H1 (cell line): ENCODE measurements at regions not wholly inside any gene's neighbourhood (a gene's known extent, or its start where the extent isn't known, plus 50 kb on each side); places are given as distances from the start of the nearest gene placed in this dataset.

Experiments used
- CTCF ChIA-PET: fragments of 300-600 bp; sonication (Branson Sonifier 250); formaldehyde crosslinking; loops from one replicate; lab custom pipeline; 2021; ENCODE audit not compliant: partially characterized antibody; lab: Charles Lee
- POLR2A ChIA-PET: fragments of 300-600 bp; sonication (Branson Sonifier 250); formaldehyde crosslinking; loops from one replicate; lab custom pipeline; 2021; ENCODE audit warnings: inconsistent platforms; ENCODE audit not compliant: partially characterized antibody; lab: Charles Lee
- DNase-seq, 2 experiments: peaks; one replicate each; pipeline versions ENCODE4 v3.0.0 to v3.0.0-alpha.2; 2010 to 2022; ENCODE audit warnings: low spot score in 2 of 2, low read depth in 1 of 2, mixed read lengths in 1 of 2
- FAIRE-seq: peaks from 2 replicates; lab custom pipeline; 2011; peaks lifted over from hg19 to GRCh38; lab: Jason Lieb, UNC
- H2AFZ ChIP-seq: 2 replicates; pipeline ENCODE4 v1.8.1; 2012; ENCODE audit warnings: low read length, inconsistent platforms
- H2AK5ac ChIP-seq: 2 replicates; pipeline ENCODE4 v1.6.1; 2013; ENCODE audit warnings: low read depth, low read length
- H2BK120ac ChIP-seq: replicated peaks from 2 replicates; pipeline ENCODE3; 2013; ENCODE audit warnings: low read depth, low read length, inconsistent platforms
- H2BK12ac ChIP-seq: 2 replicates; pipeline ENCODE4 v1.6.1; 2013; ENCODE audit warnings: low read depth, low read length
- H2BK15ac ChIP-seq: 2 replicates; pipeline ENCODE4 v1.6.1; 2013; ENCODE audit warnings: low read length
- H2BK20ac ChIP-seq: 2 replicates; pipeline ENCODE4 v1.6.1; 2013; ENCODE audit warnings: low read length
- H2BK5ac ChIP-seq: 2 replicates; pipeline ENCODE4 v1.6.1; 2013; ENCODE audit warnings: low read depth, low read length
- H3K14ac ChIP-seq: 2 replicates; pipeline ENCODE4 v1.6.1; 2013; ENCODE audit warnings: inconsistent platforms; ENCODE audit not compliant: insufficient read length
- H3K18ac ChIP-seq: 2 replicates; pipeline ENCODE4 v1.6.1; 2013; ENCODE audit warnings: low read length; ENCODE audit errors: extremely low read depth
- H3K23ac ChIP-seq: 2 replicates; pipeline ENCODE4 v1.6.1; 2013; ENCODE audit warnings: inconsistent platforms; ENCODE audit not compliant: insufficient read length
- H3K23me2 ChIP-seq: 2 replicates; pipeline ENCODE4 v1.6.1; 2013; ENCODE audit warnings: low read depth, low read length
- H3K27ac ChIP-seq: 2 replicates; pipeline ENCODE4 v1.6.1; 2011; ENCODE audit warnings: low read depth, low read length, inconsistent platforms
- H3K27me3 ChIP-seq, 4 experiments: replicated peaks in 1 of 4; 1 replicate in 1 of 4; 2 replicates in 3 of 4; pipeline versions ENCODE4 v1.6.1 to v1.8.1; 2011 to 2013; ENCODE audit warnings: low read length in 3 of 4, mild to moderate bottlenecking in 3 of 4, inconsistent platforms in 2 of 4, mixed read lengths in 2 of 4, moderate library complexity in 1 of 4; ENCODE audit not compliant: control insufficient read depth in 3 of 4, insufficient read depth in 3 of 4; ENCODE audit errors: extremely low read depth in 1 of 4
- H3K36me3 ChIP-seq, 4 experiments: 2 replicates each; pipeline versions ENCODE4 v1.6.1 to v1.8.1; 2011 to 2013; ENCODE audit warnings: mild to moderate bottlenecking in 4 of 4, low read length in 3 of 4, moderate library complexity in 2 of 4, control low read depth in 1 of 4, inconsistent platforms in 1 of 4; ENCODE audit not compliant: insufficient read depth in 4 of 4, control insufficient read depth in 2 of 4
- H3K4ac ChIP-seq: replicated peaks from 2 replicates; pipeline ENCODE3; 2013; ENCODE audit warnings: low read length, low read depth, mixed read lengths, inconsistent platforms; ENCODE audit not compliant: insufficient read length
- H3K4me1 ChIP-seq, 4 experiments: replicated peaks in 1 of 4; 1 replicate in 1 of 4; 2 replicates in 3 of 4; pipeline versions ENCODE4 v1.6.1 to v1.8.1; 2011 to 2013; ENCODE audit warnings: low read length in 3 of 4, inconsistent platforms in 2 of 4, mixed read lengths in 1 of 4; ENCODE audit not compliant: insufficient read depth in 4 of 4, control insufficient read depth in 3 of 4
- H3K4me2 ChIP-seq, 2 experiments: 2 replicates each; pipeline versions ENCODE4 v1.6.1 to v1.8.1; 2011 to 2013; ENCODE audit warnings: low read depth in 2 of 2, low read length in 2 of 2, control low read depth in 1 of 2, inconsistent platforms in 1 of 2, mild to moderate bottlenecking in 1 of 2; ENCODE audit not compliant: insufficient read depth in 1 of 2
- H3K4me3 ChIP-seq, 4 experiments: fragments of 200-600, 300-600 bp in 1 of 4; sonication (generic), shearing (Covaris generic), sonication (Bioruptor Twin) in 1 of 4; 2 replicates each; pipeline versions ENCODE4 v1.5.1 to v1.8.1; 2011 to 2016; ENCODE audit warnings: low read length in 4 of 4, low read depth in 3 of 4, control low read depth in 2 of 4, inconsistent platforms in 2 of 4, mild to moderate bottlenecking in 2 of 4, mixed read lengths in 1 of 4, moderate library complexity in 1 of 4; ENCODE audit not compliant: insufficient read depth in 2 of 4; ENCODE audit errors: extremely low read depth in 1 of 4
- H3K56ac ChIP-seq: replicated peaks from 2 replicates; pipeline ENCODE3; 2013; ENCODE audit warnings: low read depth, mild to moderate bottlenecking, mixed read lengths, low read length, inconsistent platforms; ENCODE audit not compliant: insufficient read length
- H3K79me1 ChIP-seq: 2 replicates; pipeline ENCODE4 v1.6.1; 2013; ENCODE audit warnings: low read depth, low read length, control low read depth
- H3K79me2 ChIP-seq, 2 experiments: 2 replicates each; pipeline versions ENCODE4 v1.6.1 to v1.8.1; 2012 to 2013; ENCODE audit warnings: low read length in 2 of 2, mild to moderate bottlenecking in 2 of 2, inconsistent platforms in 1 of 2; ENCODE audit not compliant: insufficient read depth in 2 of 2, control insufficient read depth in 1 of 2
- H3K9ac ChIP-seq, 4 experiments: replicated peaks in 1 of 4; 1 replicate in 1 of 4; 2 replicates in 3 of 4; pipeline versions ENCODE4 v1.6.1 to v1.8.1; 2011 to 2013; ENCODE audit warnings: low read depth in 3 of 4, low read length in 3 of 4, control low read depth in 2 of 4, mild to moderate bottlenecking in 2 of 4, moderate library complexity in 2 of 4, inconsistent platforms in 1 of 4; ENCODE audit errors: extremely low read depth in 1 of 4
- H3K9me3 ChIP-seq, 2 experiments: 2 replicates each; pipeline versions ENCODE4 v1.6.1 to v1.8.1; 2012 to 2013; ENCODE audit warnings: mild to moderate bottlenecking in 2 of 2, moderate library complexity in 2 of 2, control low read depth in 1 of 2, inconsistent platforms in 1 of 2, low read depth in 1 of 2, low read length in 1 of 2, mixed read lengths in 1 of 2; ENCODE audit not compliant: insufficient read depth in 2 of 2
- H4K20me1 ChIP-seq, 2 experiments: replicated peaks in 1 of 2; 2 replicates each; pipeline versions ENCODE3 to v1.8.1; 2011 to 2013; ENCODE audit warnings: inconsistent platforms in 2 of 2, low read length in 2 of 2, mild to moderate bottlenecking in 1 of 2; ENCODE audit not compliant: insufficient read depth in 2 of 2, control insufficient read depth in 1 of 2
- H4K5ac ChIP-seq: 2 replicates; pipeline ENCODE4 v1.6.1; 2013; ENCODE audit warnings: low read length, low read depth, mixed read lengths, inconsistent platforms; ENCODE audit not compliant: insufficient read length
- H4K8ac ChIP-seq: 2 replicates; pipeline ENCODE4 v1.8.0; 2013; ENCODE audit warnings: mild to moderate bottlenecking, moderate library complexity, low read length, inconsistent platforms; ENCODE audit not compliant: insufficient read depth; ENCODE audit errors: extremely low read depth
- H4K91ac ChIP-seq: replicated peaks from 2 replicates; pipeline ENCODE3; 2013; ENCODE audit warnings: low read length, mixed read lengths, inconsistent platforms; ENCODE audit not compliant: insufficient read length
- ATF2 ChIP-seq: IDR thresholded peaks from 2 replicates; pipeline ENCODE4 v1.6.1; 2012; ENCODE audit warnings: low read length, inconsistent platforms
- CEBPB ChIP-seq: IDR thresholded peaks from 2 replicates; pipeline ENCODE4 v1.6.1; 2012; ENCODE audit warnings: low read depth, low read length
- CHD2 ChIP-seq: IDR thresholded peaks from 2 replicates; pipeline ENCODE4 v1.6.1; 2012; ENCODE audit warnings: low read length, improper control_type of control experiment
- RAD21 ChIP-seq, 2 experiments: IDR thresholded peaks in 1 of 2; conservative IDR thresholded peaks in 1 of 2; 2 replicates each; pipeline ENCODE4 v1.6.1; 2011; ENCODE audit warnings: low read depth in 2 of 2, low read length in 2 of 2, improper control_type of control experiment in 1 of 2, inconsistent platforms in 1 of 2, mild to moderate bottlenecking in 1 of 2, moderate library complexity in 1 of 2
- SAP30 ChIP-seq: fragments of 300-600 bp; sonication (generic); IDR thresholded peaks from 2 replicates; pipeline ENCODE4 v1.7.1; 2012; ENCODE audit warnings: low read length, moderate library complexity, mild to moderate bottlenecking, inconsistent platforms; ENCODE audit not compliant: insufficient read depth, insufficient replicate concordance
- ZNF274 ChIP-seq: IDR thresholded peaks from 2 replicates; pipeline ENCODE4 v1.7.0; 2012; ENCODE audit warnings: low read length, borderline replicate concordance; ENCODE audit errors: extremely low read depth
- whole genome bisulfite sequencing, 2 experiments: shearing (Covaris generic) in 1 of 2; methylation state at CpG; one replicate each; pipeline versions ENCODE4 v1.1.6 to v1.1.7; 2013 to 2015; ENCODE audit warnings: low lambda C conversion rate in 2 of 2, mixed read lengths in 2 of 2, inconsistent platforms in 1 of 2, low coverage in 1 of 2, missing lambda C conversion rate in 1 of 2; ENCODE audit not compliant: insufficient replicate concordance in 2 of 2, insufficient coverage in 1 of 2, insufficient read length in 1 of 2; ENCODE audit errors: extremely low coverage in 1 of 2, missing lambda C conversion rate in 1 of 2; 5-methylcytosine and 5-hydroxymethylcytosine counted together

- Histone ChIP-seq H2BK12ac (no peak overlapping the region), H4K91ac (no peak overlapping the region)
These were observed 213.1 kb downstream of the NHLRC3 start for GRCh38 chr13:39251340-39251739.

More at GRCh38 chr13:39251340-39251739, 213.1 kb downstream of the NHLRC3 start:
- no peaks in the 10 kb centered on the region for H3K36me3 ChIP-seq
- no peaks in the 10 kb centered on the region for H3K27me3 ChIP-seq
- H3K18ac ChIP-seq: no peak overlapping the region
- H2AK5ac ChIP-seq: no peak overlapping the region
- H3K4me2 ChIP-seq: no peak overlapping the region
- H2BK5ac ChIP-seq: no peak overlapping the region
- H2BK120ac ChIP-seq: no peak overlapping the region
- no peak overlapping the region for H4K5ac ChIP-seq
- ChIA-PET CTCF (interaction anchor here (0.6 to 0.9 kb wide), 5 partner anchors 38 to 434 kb away, joined by 3 to 5 read pairs (median 3); no protein-coding TSS in a partner anchor), POLR2A (no interaction called here)
- no peaks in the 10 kb centered on the region for H3K23me2 ChIP-seq
- H3K9ac ChIP-seq: no peak overlapping the region
- H3K56ac ChIP-seq: no peak overlapping the region
- no peaks in the 10 kb centered on the region for H4K20me1 ChIP-seq
- no peak overlapping the region for H2BK20ac ChIP-seq
- no peak overlapping the region for H3K4ac ChIP-seq
- 92% methylated on average over 8 of the region's 8 CpGs; no CpG with 5 or more reads in 1 of the 2 experiments for WGBS, 2 experiments
- H3K79me1 ChIP-seq: no peaks in the 10 kb centered on the region
- H3K23ac ChIP-seq: no peak overlapping the region
- H4K8ac ChIP-seq: no peak overlapping the region
- no peaks in the 10 kb centered on the region for H3K79me2 ChIP-seq
- no peak overlapping the region for H2AFZ ChIP-seq
- FAIRE-seq (no peak), DNase-seq (no peak)
- no peak overlapping the region for H2BK15ac ChIP-seq
- H3K9me3 ChIP-seq: no peaks in the 10 kb centered on the region
- no peaks in the 10 kb centered on the region for H3K4me1 ChIP-seq
- no peak overlapping the region for H3K4me3 ChIP-seq
- TF ChIP-seq RAD21 (IDR thresholded peaks at IDR 0.05 in 1 of 2, conservative IDR thresholded peaks at IDR 0.05 in 1 of 2; ENCODE audit: low read depth in 2 of 2, low read length in 2 of 2) (no peak), ZNF274 (no peak), CEBPB (peak; percentile 64), ATF2 (no peak), CHD2 (no peak), SAP30 (no peak)
- H3K14ac ChIP-seq: no peak overlapping the region
- no peak overlapping the region for H3K27ac ChIP-seq
